Epithelial cell of proximal tubule (primary cell): ENCODE measurements at regions not wholly inside any gene's neighbourhood (a gene's known extent, or its start where the extent isn't known, plus 50 kb on each side); places are given as distances from the start of the nearest gene placed in this dataset.

Experiments
- DNase-seq: peaks from one replicate; pipeline ENCODE4 v3.0.0-alpha.2; 2011; ENCODE audit warnings: low read depth
- H3K4me3 ChIP-seq: 2 replicates; pipeline ENCODE4 v1.5.1; 2011; ENCODE audit warnings: low read depth, mild to moderate bottlenecking, low read length
- TF ChIP-seq, protein P1 (sequence below): conservative IDR thresholded peaks from 2 replicates; pipeline ENCODE4 v1.5.1; 2012; ENCODE audit warnings: low read depth, mild to moderate bottlenecking, low read length

DNA sequence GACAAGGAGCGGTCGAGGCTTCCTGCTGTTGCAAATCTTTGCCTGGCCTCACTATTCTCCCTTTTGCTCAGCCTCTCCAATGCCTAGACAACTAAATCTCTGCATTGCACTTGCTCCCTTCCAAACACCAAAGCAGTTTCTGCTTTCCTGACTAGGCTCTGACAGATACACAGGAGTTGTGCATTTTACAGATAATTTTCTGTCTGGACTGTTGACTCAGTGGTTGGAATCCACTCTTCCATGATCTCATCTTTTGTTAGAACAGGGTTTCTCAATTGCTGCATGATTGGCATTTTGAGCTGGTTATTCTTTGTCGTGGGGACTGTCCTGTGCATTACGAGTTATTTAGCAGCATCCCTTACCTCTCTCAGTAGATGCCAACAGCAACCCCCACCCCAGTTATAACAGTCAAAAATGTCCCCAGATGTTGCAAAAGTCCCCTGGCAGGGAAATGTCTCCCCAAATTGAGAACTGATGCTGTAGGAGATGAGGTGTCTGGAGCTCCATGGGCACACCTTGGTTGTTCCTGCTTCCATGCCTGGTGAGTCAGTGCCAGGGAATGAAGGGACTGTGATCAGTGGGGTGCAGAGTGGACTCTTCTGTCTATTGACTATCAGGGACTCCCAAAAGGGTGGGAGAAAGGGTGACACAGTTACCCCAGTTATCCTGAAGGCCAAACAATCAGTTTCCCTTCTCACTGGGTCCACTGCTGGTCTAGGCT, 557.4 kb upstream of the PSMD7 start:
- TF ChIP-seq, protein P1, sequence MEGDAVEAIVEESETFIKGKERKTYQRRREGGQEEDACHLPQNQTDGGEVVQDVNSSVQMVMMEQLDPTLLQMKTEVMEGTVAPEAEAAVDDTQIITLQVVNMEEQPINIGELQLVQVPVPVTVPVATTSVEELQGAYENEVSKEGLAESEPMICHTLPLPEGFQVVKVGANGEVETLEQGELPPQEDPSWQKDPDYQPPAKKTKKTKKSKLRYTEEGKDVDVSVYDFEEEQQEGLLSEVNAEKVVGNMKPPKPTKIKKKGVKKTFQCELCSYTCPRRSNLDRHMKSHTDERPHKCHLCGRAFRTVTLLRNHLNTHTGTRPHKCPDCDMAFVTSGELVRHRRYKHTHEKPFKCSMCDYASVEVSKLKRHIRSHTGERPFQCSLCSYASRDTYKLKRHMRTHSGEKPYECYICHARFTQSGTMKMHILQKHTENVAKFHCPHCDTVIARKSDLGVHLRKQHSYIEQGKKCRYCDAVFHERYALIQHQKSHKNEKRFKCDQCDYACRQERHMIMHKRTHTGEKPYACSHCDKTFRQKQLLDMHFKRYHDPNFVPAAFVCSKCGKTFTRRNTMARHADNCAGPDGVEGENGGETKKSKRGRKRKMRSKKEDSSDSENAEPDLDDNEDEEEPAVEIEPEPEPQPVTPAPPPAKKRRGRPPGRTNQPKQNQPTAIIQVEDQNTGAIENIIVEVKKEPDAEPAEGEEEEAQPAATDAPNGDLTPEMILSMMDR = no peak
- no peak for DNase-seq

DNA sequence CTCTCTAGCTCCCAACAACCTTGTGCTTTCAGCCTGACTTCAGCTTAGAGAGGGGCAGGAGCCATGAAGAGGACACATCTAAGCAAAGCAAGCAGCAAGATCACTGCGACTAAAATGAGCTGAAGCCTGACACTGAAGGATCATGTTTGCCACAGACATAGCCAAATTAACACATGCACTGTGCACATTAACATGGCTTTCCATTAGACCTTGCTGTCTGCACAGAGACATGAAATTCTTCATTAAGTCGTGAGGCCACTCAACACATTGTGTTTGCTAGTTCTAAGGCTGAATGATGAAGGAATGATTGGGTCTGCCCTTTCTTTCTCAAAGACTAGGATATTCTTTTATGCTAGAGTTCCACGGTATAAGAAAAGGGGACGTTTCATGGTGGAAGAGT, 558.3 kb upstream of the PSMD7 start:
- DNase-seq = no peak
- H3K4me3 ChIP-seq = no peak overlapping the region
- TF ChIP-seq, protein P1 = no peak

More for the DNA sequence above, 557.4 kb upstream of the PSMD7 start:
- no peak overlapping the region for H3K4me3 ChIP-seq

DNA sequence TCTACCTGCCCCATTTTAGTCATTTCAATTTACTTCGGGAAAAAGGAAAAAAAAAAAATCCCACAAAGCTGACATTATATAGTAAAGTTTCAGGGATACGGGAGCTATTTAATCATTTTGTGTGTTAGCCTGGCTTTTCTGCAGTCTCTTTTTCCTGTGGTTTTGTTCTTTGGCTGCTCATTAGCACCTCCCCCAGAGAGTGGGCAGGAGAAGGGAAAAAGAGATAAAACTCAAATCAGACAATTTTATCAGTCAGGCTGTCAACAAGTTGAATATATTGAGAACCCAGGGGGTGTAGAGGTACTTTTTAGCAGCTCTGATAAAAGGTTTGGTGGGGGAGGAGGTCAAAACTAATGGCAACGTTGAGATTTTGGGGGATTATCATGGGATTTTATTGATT, 559.0 kb upstream of the PSMD7 start:
- TF ChIP-seq, protein P1 = no peak
- DNase-seq = no peak
- H3K4me3 ChIP-seq = no peak overlapping the region

DNA sequence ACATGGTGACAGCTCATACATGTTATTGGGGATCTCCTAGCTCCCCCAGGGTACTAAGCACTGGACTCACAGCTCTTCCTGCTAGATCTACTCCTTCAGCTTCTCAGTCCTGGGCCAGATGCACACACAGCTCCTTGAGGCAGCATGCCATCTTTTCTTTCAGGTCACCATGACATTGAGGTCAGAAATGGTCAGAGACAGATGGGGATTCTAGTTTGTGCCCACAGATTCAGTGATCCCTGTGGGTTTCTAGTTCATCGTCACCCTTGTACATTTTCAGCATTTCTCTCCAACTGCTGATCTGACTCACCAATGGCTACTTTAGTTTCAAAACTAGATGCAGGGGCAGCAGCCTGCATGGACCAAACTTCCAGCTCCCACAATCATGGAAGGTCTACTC, 560.7 kb upstream of the PSMD7 start:
- TF ChIP-seq, protein P1 = no peak
- H3K4me3 ChIP-seq = no peak overlapping the region
- DNase-seq = no peak

DNA sequence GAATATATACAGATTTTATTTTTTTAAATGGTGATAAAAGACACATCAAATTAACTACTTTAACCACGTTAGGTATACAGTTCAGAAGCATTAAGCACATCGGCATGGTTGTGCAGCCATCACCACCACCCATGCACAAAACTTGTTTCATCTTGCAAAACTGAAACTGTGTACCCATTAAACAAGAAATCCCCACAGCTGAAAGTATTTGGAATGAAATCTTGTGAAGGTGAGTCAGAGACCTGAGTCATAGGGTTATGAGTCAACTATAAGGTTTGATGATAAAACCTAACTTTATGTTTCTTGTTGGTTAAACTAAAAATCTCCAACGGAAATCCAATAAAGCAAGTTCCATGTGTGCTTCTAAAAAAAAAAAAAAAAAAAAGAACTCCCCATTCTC, 561.6 kb upstream of the PSMD7 start:
- H3K4me3 ChIP-seq = no peak overlapping the region
- DNase-seq = peak; percentile 76
- TF ChIP-seq, protein P1 = no peak

DNA sequence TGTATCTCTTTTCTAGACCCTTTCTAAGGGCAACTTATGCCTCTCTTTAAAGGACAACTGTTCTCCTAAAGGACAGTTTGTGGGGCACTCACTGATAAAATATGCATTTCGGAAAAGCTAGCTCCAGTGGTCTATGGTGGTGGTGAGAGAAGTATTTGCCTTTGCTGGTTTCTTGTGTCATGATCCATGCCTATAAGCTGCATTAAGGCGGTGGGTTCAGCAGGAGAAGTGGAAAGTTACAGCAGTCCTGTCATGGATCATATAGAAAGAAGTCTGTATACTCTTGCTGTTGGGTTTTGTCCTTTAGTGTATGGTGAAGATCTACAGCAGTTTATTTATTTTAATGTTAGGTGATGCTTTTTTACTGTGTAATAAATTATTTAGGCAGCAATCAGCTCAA, 563.9 kb upstream of the PSMD7 start:
- H3K4me3 ChIP-seq = no peak overlapping the region
- DNase-seq = no peak
- TF ChIP-seq, protein P1 = no peak

DNA sequence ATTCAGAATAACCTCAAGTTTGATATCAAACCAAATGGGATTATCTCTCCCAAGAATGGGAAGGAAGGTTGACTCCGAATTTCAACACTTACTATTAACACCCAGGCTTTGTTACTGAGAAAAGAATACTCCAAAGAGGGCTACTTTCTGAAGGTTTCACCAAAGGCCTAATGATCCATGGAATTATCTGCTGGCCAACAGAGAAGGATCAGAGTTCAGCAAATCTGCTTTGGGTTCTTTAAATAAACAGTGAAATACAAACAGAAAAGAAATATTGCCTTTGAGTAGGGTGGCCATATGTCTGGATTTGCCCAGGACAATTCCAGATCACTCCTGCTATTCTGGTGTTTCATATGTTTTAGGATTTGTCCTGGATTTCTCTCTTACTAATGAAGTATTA, 564.5 kb upstream of the PSMD7 start:
- no peak for DNase-seq
- H3K4me3 ChIP-seq = no peak overlapping the region
- TF ChIP-seq, protein P1 = no peak
